Breast epithelium (tissue), 4 donors: ENCODE measurements at regions not wholly inside any gene's neighbourhood (a gene's known extent, or its start where the extent isn't known, plus 50 kb on each side); places are given as distances from the start of the nearest gene placed in this dataset.

Experiments used
- DNase-seq, 2 donors: peaks; one replicate each; pipeline ENCODE4 v3.0.0-alpha.2; 2019; ENCODE audit warnings: low spot score in 2 of 2
- H3K27ac ChIP-seq, 2 donors: fragments of 200-600 bp; sonication (generic) in 1 of 2; one replicate each; pipeline ENCODE4 v1.5.1; 2016 to 2019; ENCODE audit warnings: mild to moderate bottlenecking in 1 of 2
- H3K27me3 ChIP-seq, 2 donors: fragments of 200-600 bp; sonication (generic) in 1 of 2; one replicate each; pipeline versions ENCODE4 v1.5.1 to v1.6.0; 2017 to 2019; ENCODE audit warnings: control low read depth in 1 of 2, mild to moderate bottlenecking in 1 of 2
- H3K36me3 ChIP-seq: fragments of 200-600 bp; one replicate; pipeline ENCODE4 v1.5.1; 2019
- H3K4me1 ChIP-seq, 2 donors: fragments of 200-600 bp; sonication (generic); one replicate each; pipeline ENCODE4 v1.5.1; 2016 to 2019; ENCODE audit warnings: control low read depth in 1 of 2
- H3K4me3 ChIP-seq, 3 donors: fragments of 200-600 bp; sonication (generic); 1 replicate in 2 of 3; 2 replicates in 1 of 3; pipeline ENCODE4 v1.5.1; 2016 to 2019; ENCODE audit warnings: mild to moderate bottlenecking in 3 of 3, moderate library complexity in 2 of 3
- H3K9me3 ChIP-seq, 2 donors: fragments of 200-600 bp; sonication (generic) in 1 of 2; one replicate each; pipeline ENCODE4 v1.5.1; 2016 to 2019; ENCODE audit warnings: control low read depth in 1 of 2
- CTCF ChIP-seq, 3 donors: fragments of 450-650 bp; IDR thresholded peaks; one replicate each; pipeline ENCODE4 v1.5.1; 2016 to 2017; ENCODE audit warnings: antibody characterized with exemption in 3 of 3, mild to moderate bottlenecking in 3 of 3, moderate library complexity in 3 of 3
- POLR2A ChIP-seq: fragments of 450-650 bp; IDR thresholded peaks from one replicate; pipeline ENCODE4 v1.6.1; 2016; ENCODE audit warnings: antibody characterized with exemption, mild to moderate bottlenecking, moderate library complexity
- POLR2AphosphoS5 ChIP-seq, 3 donors: sonication (generic); formaldehyde crosslinking; IDR thresholded peaks; one replicate each; pipeline ENCODE4 v1.6.1; 2017; ENCODE audit warnings: antibody characterized with exemption in 3 of 3
- intact Hi-C: fragments of 100-400 bp; cut with DNase I; formaldehyde crosslinking; loops from one replicate; pipeline ENCODE4 v1.15.1; 2023; ENCODE audit warnings: low total_unique reads

DNA sequence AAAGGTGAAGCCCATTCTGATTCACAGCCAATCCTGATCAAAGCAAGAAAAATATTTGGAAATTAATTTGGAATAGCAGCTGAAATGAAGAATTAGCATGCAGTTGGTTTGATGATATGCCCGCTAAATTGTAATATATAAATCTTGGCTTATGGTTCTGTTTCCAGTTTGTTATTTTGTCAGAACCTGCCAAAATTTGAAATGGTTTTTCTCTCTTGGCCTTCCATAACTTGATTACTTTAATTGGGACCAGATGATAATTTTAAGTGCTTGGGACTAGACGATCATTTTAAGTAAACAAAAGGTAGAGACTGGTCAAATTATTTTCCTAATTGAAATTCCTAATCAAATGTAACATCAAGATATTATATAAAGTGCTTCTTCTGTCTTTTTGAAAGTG is 842.4 kb downstream of the TBL1XR1 start:
- no peak overlapping the region for H3K27ac ChIP-seq
- no peaks in the 10 kb centered on the region for H3K4me1 ChIP-seq
- DNase-seq, result no peak
- no peaks in the 10 kb centered on the region for H3K36me3 ChIP-seq
- TF ChIP-seq POLR2A (no peak), CTCF (IDR thresholded peaks at IDR 0.05) (no peak), POLR2AphosphoS5 (IDR thresholded peaks at IDR 0.05) (no peak)
- no peaks in the 10 kb centered on the region for H3K27me3 ChIP-seq
- intact Hi-C loops, result no loop called here
- H3K4me3 ChIP-seq, result no peak overlapping the region
- no peaks in the 10 kb centered on the region for H3K9me3 ChIP-seq

GRCh38 chr3:176352716-176353334 is 844.5 kb downstream of the TBL1XR1 start:
- no peaks in the 10 kb centered on the region for H3K27me3 ChIP-seq
- intact Hi-C loops, result no loop called here
- H3K4me3 ChIP-seq, result no peak overlapping the region
- no peaks in the 10 kb centered on the region for H3K9me3 ChIP-seq
- no peaks in the 10 kb centered on the region for H3K36me3 ChIP-seq
- H3K27ac ChIP-seq, result no peak overlapping the region
- no peak for TF ChIP-seq POLR2A
- TF ChIP-seq POLR2AphosphoS5 (IDR thresholded peaks at IDR 0.05), result no peak
- TF ChIP-seq CTCF (IDR thresholded peaks at IDR 0.05), result no peak
- DNase-seq, result no peak
- H3K4me1 ChIP-seq, result no peaks in the 10 kb centered on the region

GRCh38 chr3:176351408-176351807 is 845.9 kb downstream of the TBL1XR1 start:
- H3K27ac ChIP-seq, result no peak overlapping the region
- DNase-seq, result no peak
- intact Hi-C loops, result no loop called here

DNA sequence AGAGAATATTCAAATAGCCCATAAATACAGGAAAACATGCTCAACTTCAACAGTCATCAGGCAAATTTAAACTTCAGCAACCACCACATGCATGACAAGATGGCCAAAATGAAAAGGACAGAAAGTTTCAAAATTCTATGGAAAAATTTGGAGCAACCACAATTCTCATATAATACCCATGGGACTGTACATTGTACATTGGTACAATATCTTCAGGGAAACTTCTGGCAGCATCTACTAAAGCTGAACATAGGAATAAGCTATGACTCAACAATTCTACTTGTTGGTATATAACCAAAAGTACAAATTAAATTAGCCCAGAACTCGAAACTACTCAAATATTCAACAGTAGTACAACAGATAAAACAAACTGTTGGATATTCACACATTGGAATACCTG is 847.6 kb downstream of the TBL1XR1 start:
- TF ChIP-seq CTCF (IDR thresholded peaks at IDR 0.05), result no peak
- TF ChIP-seq POLR2A, result no peak
- TF ChIP-seq POLR2AphosphoS5 (IDR thresholded peaks at IDR 0.05), result no peak
- intact Hi-C loops, result no loop called here
- Histone ChIP-seq H3K27me3 (no peaks in the 10 kb centered on the region), H3K36me3 (no peaks in the 10 kb centered on the region), H3K27ac (no peak overlapping the region), H3K4me3 (no peak overlapping the region), H3K4me1 (no peaks in the 10 kb centered on the region), H3K9me3 (no peaks in the 10 kb centered on the region)
- DNase-seq, result no peak

More at GRCh38 chr3:176351408-176351807, 845.9 kb downstream of the TBL1XR1 start:
- Histone ChIP-seq H3K9me3 (no peaks in the 10 kb centered on the region), H3K27me3 (no peaks in the 10 kb centered on the region), H3K36me3 (no peaks in the 10 kb centered on the region), H3K4me3 (no peak overlapping the region), H3K4me1 (no peaks in the 10 kb centered on the region)
- no peak for TF ChIP-seq POLR2AphosphoS5 (IDR thresholded peaks at IDR 0.05)
- no peak for TF ChIP-seq CTCF (IDR thresholded peaks at IDR 0.05)
- no peak for TF ChIP-seq POLR2A

GRCh38 chr3:176347424-176348146 is 849.7 kb downstream of the TBL1XR1 start:
- Histone ChIP-seq H3K4me3 (no peak overlapping the region), H3K27me3 (no peaks in the 10 kb centered on the region), H3K36me3 (no peaks in the 10 kb centered on the region), H3K27ac (no peak overlapping the region), H3K9me3 (no peaks in the 10 kb centered on the region), H3K4me1 (no peaks in the 10 kb centered on the region)
- DNase-seq, result no peak
- intact Hi-C loops, result no loop called here
- no peak for TF ChIP-seq POLR2A
- TF ChIP-seq POLR2AphosphoS5 (IDR thresholded peaks at IDR 0.05), result no peak
- TF ChIP-seq CTCF (IDR thresholded peaks at IDR 0.05), result no peak
